GM12878 (cell line): ENCODE measurements at regions not wholly inside any gene's neighbourhood (a gene's known extent, or its start where the extent isn't known, plus 50 kb on each side); places are given as distances from the start of the nearest gene placed in this dataset.

Experiments used
- ASH2L ChIP-seq: fragments of 300-600, 200-600 bp; sonication (generic); IDR thresholded peaks from 2 replicates; pipeline ENCODE4 v1.6.1; 2017; ENCODE audit warnings: low read depth, mild to moderate bottlenecking, borderline replicate concordance
- ATF7 ChIP-seq: fragments of 450-650 bp; IDR thresholded peaks from 2 replicates; pipeline ENCODE4 v1.6.1; 2016; ENCODE audit warnings: low read depth, mild to moderate bottlenecking
- FOS ChIP-seq: IDR thresholded peaks from 3 replicates; pipeline ENCODE4 v1.6.1; 2011; ENCODE audit warnings: borderline replicate concordance; ENCODE audit not compliant: insufficient read length; ENCODE audit errors: extremely low read depth
- GABPA ChIP-seq: IDR thresholded peaks from 2 replicates; pipeline ENCODE4 v1.6.1; 2014; ENCODE audit warnings: antibody characterized with exemption, low read depth, mild to moderate bottlenecking, inconsistent platforms
- POLR2AphosphoS5 ChIP-seq: IDR thresholded peaks from 2 replicates; pipeline ENCODE4 v1.6.1; 2011; ENCODE audit warnings: mild to moderate bottlenecking, low read length, inconsistent platforms
- RCOR1 ChIP-seq: conservative IDR thresholded peaks from 2 replicates; pipeline ENCODE4 v1.6.1; 2012; ENCODE audit warnings: low read depth, low read length, improper control_type of control experiment
- TF ChIP-seq, protein P1 (sequence below): IDR thresholded peaks from 2 replicates; pipeline ENCODE4 v1.6.1; 2012; ENCODE audit warnings: low read depth, low read length, improper control_type of control experiment
- TF ChIP-seq, protein P2 (sequence below): fragments of 450-650 bp; conservative IDR thresholded peaks from 2 replicates; pipeline ENCODE4 v1.6.1; 2017; ENCODE audit warnings: mild to moderate bottlenecking, moderate library complexity
- TF ChIP-seq, protein P3 (sequence below): IDR thresholded peaks from 2 replicates; pipeline ENCODE4 v1.6.1; 2011; ENCODE audit warnings: low read depth, low read length, improper control_type of control experiment, borderline replicate concordance
- TF ChIP-seq, protein P4 (sequence below), 3 experiments: IDR thresholded peaks in 2 of 3; conservative IDR thresholded peaks in 1 of 3; 2 replicates each; pipeline ENCODE4 v1.5.1; 2011; ENCODE audit warnings: low read depth in 3 of 3, low read length in 3 of 3, mild to moderate bottlenecking in 3 of 3, control low read depth in 2 of 3, moderate library complexity in 2 of 3, inconsistent platforms in 1 of 3, mixed read lengths in 1 of 3; ENCODE audit not compliant: control insufficient read depth in 2 of 3, insufficient read depth in 1 of 3; ENCODE audit errors: extremely low read depth in 1 of 3

DNA sequence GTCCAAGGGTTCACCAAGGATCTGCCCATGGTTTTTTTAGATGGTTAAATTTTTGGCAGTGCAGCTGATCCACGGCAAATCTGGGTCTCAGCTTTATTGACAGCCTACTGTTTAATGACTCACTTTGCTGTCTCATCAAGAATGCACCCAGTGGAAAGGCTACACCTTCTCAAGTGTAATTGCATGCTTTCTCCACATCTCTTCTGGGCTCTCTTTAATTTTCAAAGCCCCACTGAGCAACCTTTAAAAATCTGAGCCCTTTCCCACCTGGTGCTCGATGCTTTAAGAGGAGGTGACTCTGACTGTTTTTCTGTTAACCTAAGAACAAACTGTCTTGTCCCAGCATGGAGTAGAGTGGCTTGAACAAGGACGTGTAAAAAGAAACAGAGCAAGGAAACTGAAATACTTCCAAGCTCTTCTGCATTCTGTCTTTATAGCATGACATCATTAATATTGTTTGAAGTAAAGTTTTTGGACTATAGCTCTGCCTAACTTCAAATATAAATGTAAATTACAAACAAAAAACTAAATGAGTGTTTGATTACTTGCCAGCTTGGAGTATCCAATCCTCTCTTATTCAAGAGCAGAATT lies 214.2 kb upstream of the KRR1 start:
- TF ChIP-seq ATF7 = no peak
- no peak for TF ChIP-seq ASH2L
- TF ChIP-seq FOS = no peak
- TF ChIP-seq, protein P1, sequence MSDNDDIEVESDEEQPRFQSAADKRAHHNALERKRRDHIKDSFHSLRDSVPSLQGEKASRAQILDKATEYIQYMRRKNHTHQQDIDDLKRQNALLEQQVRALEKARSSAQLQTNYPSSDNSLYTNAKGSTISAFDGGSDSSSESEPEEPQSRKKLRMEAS = no peak
- TF ChIP-seq GABPA = no peak
- TF ChIP-seq, protein P2, sequence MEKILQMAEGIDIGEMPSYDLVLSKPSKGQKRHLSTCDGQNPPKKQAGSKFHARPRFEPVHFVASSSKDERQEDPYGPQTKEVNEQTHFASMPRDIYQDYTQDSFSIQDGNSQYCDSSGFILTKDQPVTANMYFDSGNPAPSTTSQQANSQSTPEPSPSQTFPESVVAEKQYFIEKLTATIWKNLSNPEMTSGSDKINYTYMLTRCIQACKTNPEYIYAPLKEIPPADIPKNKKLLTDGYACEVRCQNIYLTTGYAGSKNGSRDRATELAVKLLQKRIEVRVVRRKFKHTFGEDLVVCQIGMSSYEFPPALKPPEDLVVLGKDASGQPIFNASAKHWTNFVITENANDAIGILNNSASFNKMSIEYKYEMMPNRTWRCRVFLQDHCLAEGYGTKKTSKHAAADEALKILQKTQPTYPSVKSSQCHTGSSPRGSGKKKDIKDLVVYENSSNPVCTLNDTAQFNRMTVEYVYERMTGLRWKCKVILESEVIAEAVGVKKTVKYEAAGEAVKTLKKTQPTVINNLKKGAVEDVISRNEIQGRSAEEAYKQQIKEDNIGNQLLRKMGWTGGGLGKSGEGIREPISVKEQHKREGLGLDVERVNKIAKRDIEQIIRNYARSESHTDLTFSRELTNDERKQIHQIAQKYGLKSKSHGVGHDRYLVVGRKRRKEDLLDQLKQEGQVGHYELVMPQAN = no peak
- TF ChIP-seq, protein P3, sequence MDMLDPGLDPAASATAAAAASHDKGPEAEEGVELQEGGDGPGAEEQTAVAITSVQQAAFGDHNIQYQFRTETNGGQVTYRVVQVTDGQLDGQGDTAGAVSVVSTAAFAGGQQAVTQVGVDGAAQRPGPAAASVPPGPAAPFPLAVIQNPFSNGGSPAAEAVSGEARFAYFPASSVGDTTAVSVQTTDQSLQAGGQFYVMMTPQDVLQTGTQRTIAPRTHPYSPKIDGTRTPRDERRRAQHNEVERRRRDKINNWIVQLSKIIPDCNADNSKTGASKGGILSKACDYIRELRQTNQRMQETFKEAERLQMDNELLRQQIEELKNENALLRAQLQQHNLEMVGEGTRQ = no peak
- TF ChIP-seq POLR2AphosphoS5 = no peak
- TF ChIP-seq, protein P4, sequence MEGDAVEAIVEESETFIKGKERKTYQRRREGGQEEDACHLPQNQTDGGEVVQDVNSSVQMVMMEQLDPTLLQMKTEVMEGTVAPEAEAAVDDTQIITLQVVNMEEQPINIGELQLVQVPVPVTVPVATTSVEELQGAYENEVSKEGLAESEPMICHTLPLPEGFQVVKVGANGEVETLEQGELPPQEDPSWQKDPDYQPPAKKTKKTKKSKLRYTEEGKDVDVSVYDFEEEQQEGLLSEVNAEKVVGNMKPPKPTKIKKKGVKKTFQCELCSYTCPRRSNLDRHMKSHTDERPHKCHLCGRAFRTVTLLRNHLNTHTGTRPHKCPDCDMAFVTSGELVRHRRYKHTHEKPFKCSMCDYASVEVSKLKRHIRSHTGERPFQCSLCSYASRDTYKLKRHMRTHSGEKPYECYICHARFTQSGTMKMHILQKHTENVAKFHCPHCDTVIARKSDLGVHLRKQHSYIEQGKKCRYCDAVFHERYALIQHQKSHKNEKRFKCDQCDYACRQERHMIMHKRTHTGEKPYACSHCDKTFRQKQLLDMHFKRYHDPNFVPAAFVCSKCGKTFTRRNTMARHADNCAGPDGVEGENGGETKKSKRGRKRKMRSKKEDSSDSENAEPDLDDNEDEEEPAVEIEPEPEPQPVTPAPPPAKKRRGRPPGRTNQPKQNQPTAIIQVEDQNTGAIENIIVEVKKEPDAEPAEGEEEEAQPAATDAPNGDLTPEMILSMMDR (IDR thresholded peaks at IDR 0.05 in 2 of 3, conservative IDR thresholded peaks at IDR 0.05 in 1 of 3; ENCODE audit: control insufficient read depth in 2 of 3, extremely low read depth in 1 of 3, insufficient read depth in 1 of 3, low read depth in 3 of 3, low read length in 3 of 3) = no peak
- no peak for TF ChIP-seq RCOR1
